Endothelial cell of hepatic sinusoid (primary cell): ENCODE measurements at regions not wholly inside any gene's neighbourhood (a gene's known extent, or its start where the extent isn't known, plus 50 kb on each side); places are given as distances from the start of the nearest gene placed in this dataset.

Source experiments
- in situ Hi-C: cut with HindIII; loops from 2 replicates; pipeline ENCODE4 v1.10.0; 2017; ENCODE audit warnings: low sequenced_read_pairs

GRCh38 chr20:51306521-51307358 lies 235.8 kb downstream of the NFATC2 start:
- in situ Hi-C loops, result no loop called here

DNA sequence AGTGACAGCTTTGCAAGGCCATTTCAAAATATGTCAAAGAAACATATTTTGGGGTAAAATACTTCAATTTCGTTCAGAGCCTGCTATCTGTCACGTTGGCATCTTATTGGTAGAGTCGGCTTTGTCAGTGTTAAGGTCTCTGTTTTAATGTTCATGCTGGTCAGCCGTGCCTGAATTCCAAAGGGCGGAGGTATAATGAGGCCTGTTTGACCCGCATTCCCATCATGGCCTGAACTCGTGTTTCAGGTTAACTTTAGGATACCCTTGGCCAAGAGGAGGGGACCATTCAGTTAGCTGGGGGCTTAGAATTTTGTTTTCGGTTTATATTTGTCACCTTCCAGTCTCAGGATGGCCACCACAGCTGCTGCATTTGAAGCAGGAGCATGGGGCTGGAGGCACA lies 236.4 kb downstream of the NFATC2 start:
- in situ Hi-C loops, result no loop called here

DNA sequence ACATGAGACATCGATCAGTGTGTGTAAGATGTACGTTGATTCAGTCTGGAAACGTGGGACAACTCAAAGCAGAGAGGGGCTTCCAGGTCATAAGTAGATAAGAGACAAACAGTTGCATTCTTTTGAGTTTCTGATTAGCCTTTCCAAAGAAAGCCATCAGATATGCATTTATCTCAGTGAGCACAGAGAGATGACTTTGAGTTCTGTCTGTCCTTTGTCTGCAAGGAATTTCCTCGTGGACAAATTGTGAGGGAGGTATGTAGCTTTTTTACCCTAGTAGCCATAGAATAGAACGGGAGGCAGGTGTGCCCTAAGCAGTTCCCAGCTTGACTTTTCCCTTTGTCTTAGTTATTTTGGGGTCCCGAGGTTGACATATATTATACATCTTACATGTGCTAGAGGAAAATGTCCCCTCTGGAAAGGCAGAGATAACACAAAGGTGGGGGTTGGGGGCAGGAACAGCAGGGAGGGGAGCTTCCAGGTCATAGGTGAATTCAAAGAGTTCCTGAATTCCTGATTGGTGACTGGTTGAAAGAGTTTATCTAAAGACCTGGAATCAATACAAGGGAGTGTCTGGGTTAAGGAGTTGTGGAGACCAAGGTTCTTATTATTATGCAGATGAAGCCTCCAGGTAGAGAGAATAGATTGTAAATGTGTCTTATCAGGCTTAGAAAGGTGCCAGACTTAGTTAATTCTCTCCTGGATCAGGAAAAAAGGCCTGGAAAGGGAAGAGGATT lies 237.0 kb downstream of the NFATC2 start:
- in situ Hi-C loops, result no loop called here

- in situ Hi-C loops, result no loop called here
Observed at GRCh38 chr20:51303731-51304670, 238.5 kb downstream of the NFATC2 start.

- in situ Hi-C loops, result no loop called here
Observed at GRCh38 chr20:51301026-51301425, 241.5 kb downstream of the NFATC2 start.

- in situ Hi-C loops, result no loop called here
Observed at GRCh38 chr20:51300104-51300503, 242.4 kb downstream of the NFATC2 start.

GRCh38 chr20:51299413-51299812 lies 243.1 kb downstream of the NFATC2 start:
- in situ Hi-C loops, result no loop called here

- in situ Hi-C loops, result no loop called here
Observed at GRCh38 chr20:51298141-51298749, 244.3 kb downstream of the NFATC2 start.

- in situ Hi-C loops, result loop anchor here (5.0 to 10.0 kb wide), 2 partner anchors 81 to 283 kb away; no protein-coding TSS in a partner anchor
Observed at GRCh38 chr20:51287628-51288413, 254.7 kb downstream of the NFATC2 start.

DNA sequence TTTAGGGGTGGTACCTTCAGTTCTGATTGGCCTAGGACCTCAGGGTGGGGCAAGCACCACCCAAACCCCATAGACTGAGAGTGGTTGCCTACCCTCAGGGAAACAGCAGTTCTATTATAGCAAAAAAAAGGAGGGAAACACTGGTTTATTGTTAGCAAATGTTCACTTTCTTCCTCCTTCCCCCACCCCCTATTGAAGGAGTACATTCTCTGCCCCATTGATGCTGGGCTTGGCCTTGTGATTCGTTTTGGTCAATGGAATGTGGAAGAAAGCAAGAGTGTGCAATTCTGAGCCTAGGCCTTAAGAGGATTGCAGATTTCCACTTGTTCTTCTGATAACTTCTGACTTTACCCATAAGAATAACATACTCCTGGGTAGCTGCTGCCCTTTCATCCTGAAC lies 255.8 kb downstream of the NFATC2 start:
- in situ Hi-C loops, result loop anchor here (5.0 to 10.0 kb wide), 2 partner anchors 79 to 282 kb away; no protein-coding TSS in a partner anchor

GRCh38 chr20:51285684-51286083 lies 256.8 kb downstream of the NFATC2 start:
- in situ Hi-C loops, result loop anchor here (5.0 to 10.0 kb wide), 2 partner anchors 78 to 281 kb away; no protein-coding TSS in a partner anchor

DNA sequence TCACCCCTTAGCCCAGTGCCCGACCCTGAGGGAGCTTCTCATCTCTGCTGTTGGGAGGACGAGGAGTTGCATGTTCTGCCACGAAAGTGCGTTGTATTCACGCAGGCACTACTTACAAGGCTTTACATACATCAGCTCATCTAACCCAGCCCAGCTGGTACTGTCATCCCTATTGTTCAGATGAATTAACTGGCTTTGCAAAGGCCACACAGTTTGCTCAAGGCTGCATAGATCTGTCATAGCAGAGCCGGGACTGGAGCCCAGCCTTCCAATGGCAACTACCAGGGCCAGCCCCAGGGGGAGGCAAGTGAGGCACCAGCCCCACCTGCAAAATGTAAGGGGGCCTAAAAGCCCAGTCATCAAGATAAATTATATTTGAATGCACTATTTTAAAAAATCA lies 257.6 kb downstream of the NFATC2 start:
- in situ Hi-C loops, result loop anchor here (5.0 to 10.0 kb wide), 2 partner anchors 78 to 280 kb away; no protein-coding TSS in a partner anchor

DNA sequence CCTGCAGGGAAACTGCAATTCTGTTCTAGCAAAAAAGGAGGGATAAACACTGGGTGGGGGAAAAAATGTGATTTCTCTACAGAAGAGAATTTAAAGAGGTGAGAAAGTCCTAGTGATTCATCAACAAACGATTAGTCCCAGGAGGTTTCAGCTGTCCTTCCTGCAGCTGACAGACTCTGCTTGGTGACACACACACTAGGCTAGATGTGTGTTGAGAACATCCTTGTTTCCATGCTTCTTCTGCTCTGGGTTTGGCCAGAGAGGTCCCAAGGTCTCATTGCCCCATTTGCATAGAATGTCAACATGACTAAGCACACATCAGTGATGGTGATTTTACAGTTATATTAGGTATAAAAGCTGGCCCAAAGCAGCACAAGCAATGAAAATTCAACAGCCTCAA lies 258.3 kb downstream of the NFATC2 start:
- in situ Hi-C loops, result loop anchor here (10.0 kb wide), 1 partner anchor 279 kb away; no protein-coding TSS in a partner anchor

DNA sequence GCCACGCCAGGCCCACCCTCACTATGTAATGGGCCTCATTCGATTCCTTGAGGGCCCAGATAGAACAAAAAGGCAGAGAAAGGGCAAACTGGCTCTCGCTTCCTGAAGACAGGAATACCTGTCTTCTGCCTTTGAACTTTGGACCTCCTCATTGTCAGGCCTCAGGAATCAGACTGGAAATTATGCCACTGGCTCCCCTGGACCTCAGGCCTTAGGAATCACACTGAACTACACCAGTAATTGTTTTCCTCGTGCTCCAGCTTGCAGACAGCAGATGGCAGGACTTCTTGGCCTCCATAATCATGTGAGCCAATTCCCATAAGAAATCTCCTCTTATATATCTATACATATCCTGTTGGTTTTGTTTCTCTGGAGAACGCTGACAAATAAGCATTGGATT lies 258.6 kb upstream of the KCNG1 start:
- in situ Hi-C loops, result loop anchor here (10.0 kb wide), 1 partner anchor 277 kb away; no protein-coding TSS in a partner anchor

- in situ Hi-C loops, result loop anchor here (10.0 kb wide), 1 partner anchor 275 kb away; no protein-coding TSS in a partner anchor
Observed at GRCh38 chr20:51280047-51280446, 257.1 kb upstream of the KCNG1 start.

DNA sequence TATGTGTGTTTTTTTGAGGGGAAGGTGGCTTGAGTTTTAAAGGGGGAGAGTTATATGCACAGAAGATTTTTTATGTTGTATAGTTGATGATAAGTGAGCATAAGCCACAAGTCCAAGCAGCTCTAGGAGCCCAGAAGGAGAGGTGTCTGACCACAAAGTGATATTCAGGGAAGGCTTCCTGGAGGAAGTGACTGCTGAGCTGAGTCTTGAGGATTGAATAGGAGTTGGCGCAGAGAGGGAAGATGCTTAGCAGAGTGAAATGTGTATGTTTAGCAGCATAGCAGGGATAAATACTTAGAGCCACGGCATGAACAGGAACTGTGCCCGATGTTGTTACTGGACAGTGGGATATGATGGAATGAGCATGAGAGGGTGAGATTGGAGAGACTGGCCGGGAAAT lies 255.1 kb upstream of the KCNG1 start:
- in situ Hi-C loops, result no loop called here

- in situ Hi-C loops, result no loop called here
Observed at GRCh38 chr20:51276296-51276695, 253.4 kb upstream of the KCNG1 start.

- in situ Hi-C loops, result no loop called here
Observed at GRCh38 chr20:51275826-51276225, 252.9 kb upstream of the KCNG1 start.

DNA sequence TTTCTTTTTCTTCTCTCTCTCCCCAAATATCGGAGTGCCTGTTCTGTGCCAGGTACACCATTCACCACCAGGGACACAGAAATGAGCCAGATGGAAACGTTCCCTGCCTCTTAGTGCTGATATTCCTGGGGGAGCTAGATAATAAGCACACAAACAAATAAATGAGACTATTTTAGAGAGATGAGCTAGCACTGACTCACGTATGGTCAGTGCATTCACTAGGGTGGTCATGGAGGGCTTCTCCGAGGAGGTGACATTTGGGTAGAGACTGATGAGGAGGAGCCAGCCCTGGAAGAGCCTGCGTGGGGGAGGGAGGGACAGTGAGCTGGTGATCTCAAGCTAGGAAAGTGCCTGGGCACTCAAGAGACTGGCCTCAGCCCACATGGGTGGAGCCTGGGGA lies 252.3 kb upstream of the KCNG1 start:
- in situ Hi-C loops, result no loop called here
